ENCODE measurements at regions not wholly inside any gene's neighbourhood (a gene's known extent, or its start where the extent isn't known, plus 50 kb on each side); places are given as distances from the start of the nearest gene placed in this dataset.

DNA sequence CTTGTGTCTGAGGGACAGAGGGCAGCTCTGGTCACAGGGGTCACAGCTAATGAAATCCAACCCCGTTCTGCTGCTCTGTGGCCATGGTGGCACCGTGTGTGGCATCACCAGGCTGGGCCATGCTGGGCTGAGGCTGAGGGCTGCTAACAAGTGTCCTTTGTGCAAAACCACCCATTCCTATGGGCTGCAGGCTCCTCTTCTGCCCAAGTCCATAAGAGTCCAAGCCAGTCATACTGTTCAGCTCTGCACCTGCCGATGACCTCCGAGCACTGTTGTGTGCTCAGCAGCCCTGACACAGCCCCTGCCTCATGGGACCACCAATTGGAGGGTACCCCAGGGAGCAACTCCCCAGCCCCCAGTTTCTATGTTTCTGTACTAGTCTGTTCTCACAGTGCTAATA is 133.1 kb downstream of the WDR11 start:
- no peak for TF ChIP-seq POLR2A (IDR thresholded peaks at IDR 0.05; ENCODE audit: borderline replicate concordance, extremely low read depth, insufficient read depth, insufficient read length)
- TF ChIP-seq, protein P1, sequence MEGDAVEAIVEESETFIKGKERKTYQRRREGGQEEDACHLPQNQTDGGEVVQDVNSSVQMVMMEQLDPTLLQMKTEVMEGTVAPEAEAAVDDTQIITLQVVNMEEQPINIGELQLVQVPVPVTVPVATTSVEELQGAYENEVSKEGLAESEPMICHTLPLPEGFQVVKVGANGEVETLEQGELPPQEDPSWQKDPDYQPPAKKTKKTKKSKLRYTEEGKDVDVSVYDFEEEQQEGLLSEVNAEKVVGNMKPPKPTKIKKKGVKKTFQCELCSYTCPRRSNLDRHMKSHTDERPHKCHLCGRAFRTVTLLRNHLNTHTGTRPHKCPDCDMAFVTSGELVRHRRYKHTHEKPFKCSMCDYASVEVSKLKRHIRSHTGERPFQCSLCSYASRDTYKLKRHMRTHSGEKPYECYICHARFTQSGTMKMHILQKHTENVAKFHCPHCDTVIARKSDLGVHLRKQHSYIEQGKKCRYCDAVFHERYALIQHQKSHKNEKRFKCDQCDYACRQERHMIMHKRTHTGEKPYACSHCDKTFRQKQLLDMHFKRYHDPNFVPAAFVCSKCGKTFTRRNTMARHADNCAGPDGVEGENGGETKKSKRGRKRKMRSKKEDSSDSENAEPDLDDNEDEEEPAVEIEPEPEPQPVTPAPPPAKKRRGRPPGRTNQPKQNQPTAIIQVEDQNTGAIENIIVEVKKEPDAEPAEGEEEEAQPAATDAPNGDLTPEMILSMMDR (IDR thresholded peaks at IDR 0.05 in 2 of 3, conservative IDR thresholded peaks at IDR 0.05 in 1 of 3; ENCODE audit: borderline replicate concordance in 1 of 3, insufficient read depth in 1 of 3, low read depth in 2 of 3, low read length in 2 of 3): no peak
- no peak for TF ChIP-seq CEBPB (IDR thresholded peaks at IDR 0.05; ENCODE audit: low read depth)
- TF ChIP-seq EZH2 (IDR thresholded peaks at IDR 0.05): no peak
- no peak for TF ChIP-seq ZFX (IDR thresholded peaks at IDR 0.05)
- TF ChIP-seq RAD21 (IDR thresholded peaks at IDR 0.05; ENCODE audit: low read depth): no peak
- TF ChIP-seq, protein P2, sequence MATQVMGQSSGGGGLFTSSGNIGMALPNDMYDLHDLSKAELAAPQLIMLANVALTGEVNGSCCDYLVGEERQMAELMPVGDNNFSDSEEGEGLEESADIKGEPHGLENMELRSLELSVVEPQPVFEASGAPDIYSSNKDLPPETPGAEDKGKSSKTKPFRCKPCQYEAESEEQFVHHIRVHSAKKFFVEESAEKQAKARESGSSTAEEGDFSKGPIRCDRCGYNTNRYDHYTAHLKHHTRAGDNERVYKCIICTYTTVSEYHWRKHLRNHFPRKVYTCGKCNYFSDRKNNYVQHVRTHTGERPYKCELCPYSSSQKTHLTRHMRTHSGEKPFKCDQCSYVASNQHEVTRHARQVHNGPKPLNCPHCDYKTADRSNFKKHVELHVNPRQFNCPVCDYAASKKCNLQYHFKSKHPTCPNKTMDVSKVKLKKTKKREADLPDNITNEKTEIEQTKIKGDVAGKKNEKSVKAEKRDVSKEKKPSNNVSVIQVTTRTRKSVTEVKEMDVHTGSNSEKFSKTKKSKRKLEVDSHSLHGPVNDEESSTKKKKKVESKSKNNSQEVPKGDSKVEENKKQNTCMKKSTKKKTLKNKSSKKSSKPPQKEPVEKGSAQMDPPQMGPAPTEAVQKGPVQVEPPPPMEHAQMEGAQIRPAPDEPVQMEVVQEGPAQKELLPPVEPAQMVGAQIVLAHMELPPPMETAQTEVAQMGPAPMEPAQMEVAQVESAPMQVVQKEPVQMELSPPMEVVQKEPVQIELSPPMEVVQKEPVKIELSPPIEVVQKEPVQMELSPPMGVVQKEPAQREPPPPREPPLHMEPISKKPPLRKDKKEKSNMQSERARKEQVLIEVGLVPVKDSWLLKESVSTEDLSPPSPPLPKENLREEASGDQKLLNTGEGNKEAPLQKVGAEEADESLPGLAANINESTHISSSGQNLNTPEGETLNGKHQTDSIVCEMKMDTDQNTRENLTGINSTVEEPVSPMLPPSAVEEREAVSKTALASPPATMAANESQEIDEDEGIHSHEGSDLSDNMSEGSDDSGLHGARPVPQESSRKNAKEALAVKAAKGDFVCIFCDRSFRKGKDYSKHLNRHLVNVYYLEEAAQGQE (IDR thresholded peaks at IDR 0.05; ENCODE audit: low read depth): no peak
- no peak for TF ChIP-seq ELF1 (IDR thresholded peaks at IDR 0.05; ENCODE audit: borderline replicate concordance, low read depth)
- TF ChIP-seq EGR1 (IDR thresholded peaks at IDR 0.05; ENCODE audit: low read depth): no peak
- no peak for TF ChIP-seq SRF (IDR thresholded peaks at IDR 0.05; ENCODE audit: low read depth)
- no peak for TF ChIP-seq SP1 (IDR thresholded peaks at IDR 0.05; ENCODE audit: low read depth)
- no peak for TF ChIP-seq POLR2AphosphoS5 (IDR thresholded peaks at IDR 0.05; ENCODE audit: low read depth, low read length)
